IPS-18c (cell line): ENCODE measurements at regions not wholly inside any gene's neighbourhood (a gene's known extent, or its start where the extent isn't known, plus 50 kb on each side); places are given as distances from the start of the nearest gene placed in this dataset.

Experiments
- H3K4me3 ChIP-seq: 2 replicates; pipeline ENCODE4 v1.7.0; 2013; ENCODE audit warnings: low read depth, mild to moderate bottlenecking, low read length, moderate library complexity; ENCODE audit not compliant: insufficient read depth
- H3K9me3 ChIP-seq: one replicate; pipeline ENCODE4 v1.6.1; 2013; ENCODE audit warnings: mild to moderate bottlenecking, low read length, moderate library complexity; ENCODE audit not compliant: control insufficient read depth, insufficient read depth

DNA sequence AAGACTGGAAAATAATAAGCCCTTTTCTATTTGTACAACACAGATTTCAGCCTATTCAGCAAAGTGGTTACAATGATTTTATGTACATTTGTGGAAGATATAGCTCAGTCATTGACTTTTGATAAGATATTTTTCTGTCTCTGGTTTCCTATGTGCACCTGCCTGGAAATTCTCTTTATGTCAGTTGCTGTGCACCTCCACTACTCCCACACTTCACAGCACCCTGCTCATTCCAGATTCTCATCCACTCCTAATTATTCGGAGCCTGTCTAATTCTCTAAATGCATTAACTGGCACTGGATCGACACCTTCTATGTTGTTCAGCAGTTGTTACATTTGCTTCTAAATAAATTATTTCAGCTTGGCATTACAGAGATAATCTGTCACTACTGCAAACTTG lies 275.1 kb upstream of the RND3 start:
- no peaks in the 10 kb centered on the region for H3K9me3 ChIP-seq
- H3K4me3 ChIP-seq = no peak overlapping the region

DNA sequence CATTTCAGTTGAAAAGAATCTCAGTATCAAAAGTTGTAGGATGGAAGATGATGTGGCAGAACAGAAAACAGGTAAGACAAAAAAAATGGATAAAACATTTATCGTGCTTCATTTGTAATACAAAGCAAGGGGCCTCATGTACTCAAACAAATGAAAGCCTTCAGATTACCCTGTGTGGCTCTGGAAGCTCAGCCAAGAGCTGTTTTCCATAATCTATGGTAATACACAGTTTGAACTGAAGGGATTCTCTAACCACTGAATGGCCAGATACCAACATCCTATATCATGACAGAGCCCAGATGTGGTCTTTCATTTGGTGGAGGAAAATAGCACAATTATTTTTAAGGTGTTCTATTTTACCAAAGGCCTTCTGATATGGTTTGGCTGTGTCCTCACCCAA lies 272.1 kb upstream of the RND3 start:
- no peaks in the 10 kb centered on the region for H3K9me3 ChIP-seq
- no peak overlapping the region for H3K4me3 ChIP-seq

DNA sequence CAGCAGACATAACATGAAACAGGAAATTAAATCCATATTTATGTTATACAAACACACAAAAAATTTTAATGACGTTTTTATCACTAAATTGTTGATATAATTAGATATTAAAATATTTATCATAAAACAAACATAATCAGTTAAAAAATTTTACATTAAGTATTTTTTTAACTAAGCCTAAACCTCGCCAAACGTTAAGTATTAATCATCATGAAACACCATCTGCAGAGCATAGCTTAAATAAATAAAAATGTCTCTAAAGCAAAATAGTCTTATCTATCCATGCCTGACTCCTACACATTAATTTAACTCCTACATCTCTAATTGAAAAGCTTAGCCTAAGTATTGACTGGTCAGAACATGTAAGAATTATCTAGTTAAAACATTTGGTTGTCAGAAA lies 271.6 kb upstream of the RND3 start:
- no peak overlapping the region for H3K4me3 ChIP-seq
- no peaks in the 10 kb centered on the region for H3K9me3 ChIP-seq

DNA sequence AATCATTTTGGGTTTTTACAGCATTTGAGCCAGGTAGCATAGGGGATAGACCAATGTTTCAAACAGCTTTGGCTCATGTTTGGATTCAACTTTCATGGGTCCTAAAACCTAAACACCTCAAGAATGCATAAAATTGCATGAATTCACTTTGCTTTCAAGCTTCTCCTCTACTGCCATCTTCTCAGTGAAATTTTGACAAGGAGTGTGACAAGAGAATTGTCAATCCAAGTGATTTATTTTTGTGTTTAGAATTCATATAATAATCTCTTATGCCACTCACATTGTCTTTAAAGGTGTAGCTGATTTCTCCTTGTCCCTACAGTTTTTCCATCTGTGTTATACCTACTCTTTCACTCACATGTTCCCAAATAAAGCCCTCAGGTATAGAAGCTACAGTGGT lies 264.8 kb upstream of the RND3 start:
- Histone ChIP-seq H3K4me3 (no peak overlapping the region), H3K9me3 (no peaks in the 10 kb centered on the region)

DNA sequence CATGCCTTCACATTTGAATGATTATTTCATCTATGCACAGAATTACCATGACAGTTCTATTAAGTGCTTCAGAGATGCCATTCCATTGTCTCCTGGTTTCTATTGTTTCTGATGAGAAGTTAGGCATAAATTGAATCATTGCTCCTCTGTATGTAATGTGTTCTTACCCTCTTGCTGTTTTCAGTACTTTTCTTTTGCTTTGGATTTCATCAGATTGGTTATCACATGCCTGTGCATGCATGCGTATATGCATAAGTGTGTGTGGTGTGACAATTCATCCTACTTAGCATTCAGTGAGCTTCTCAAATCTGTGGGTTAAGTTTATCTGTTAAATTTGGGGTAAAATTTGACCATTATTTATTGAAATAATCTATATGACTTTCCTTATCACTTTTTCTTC lies 263.3 kb upstream of the RND3 start:
- H3K9me3 ChIP-seq = no peaks in the 10 kb centered on the region

DNA sequence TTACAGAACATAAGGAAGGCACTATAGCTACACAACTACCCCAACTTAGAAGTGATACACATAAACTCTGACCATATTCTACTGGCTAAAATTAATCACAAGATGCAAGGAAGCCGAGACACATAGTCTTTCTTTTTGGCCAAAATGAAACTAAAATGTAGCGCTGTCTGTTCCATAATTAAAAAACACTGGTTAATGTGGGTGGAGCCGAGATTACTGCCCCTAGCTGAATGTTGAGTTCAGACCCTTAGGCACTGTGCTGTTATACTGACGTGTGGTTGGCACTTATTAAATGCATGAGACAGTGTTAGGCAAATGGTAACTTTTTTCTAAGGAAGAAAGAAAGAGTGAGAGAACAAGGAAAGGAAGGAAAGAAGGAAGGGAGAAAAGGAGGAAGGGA lies 254.6 kb upstream of the RND3 start:
- Histone ChIP-seq H3K9me3 (no peaks in the 10 kb centered on the region), H3K4me3 (no peak overlapping the region)

More for the DNA sequence above, 263.3 kb upstream of the RND3 start:
- H3K4me3 ChIP-seq = no peak overlapping the region

DNA sequence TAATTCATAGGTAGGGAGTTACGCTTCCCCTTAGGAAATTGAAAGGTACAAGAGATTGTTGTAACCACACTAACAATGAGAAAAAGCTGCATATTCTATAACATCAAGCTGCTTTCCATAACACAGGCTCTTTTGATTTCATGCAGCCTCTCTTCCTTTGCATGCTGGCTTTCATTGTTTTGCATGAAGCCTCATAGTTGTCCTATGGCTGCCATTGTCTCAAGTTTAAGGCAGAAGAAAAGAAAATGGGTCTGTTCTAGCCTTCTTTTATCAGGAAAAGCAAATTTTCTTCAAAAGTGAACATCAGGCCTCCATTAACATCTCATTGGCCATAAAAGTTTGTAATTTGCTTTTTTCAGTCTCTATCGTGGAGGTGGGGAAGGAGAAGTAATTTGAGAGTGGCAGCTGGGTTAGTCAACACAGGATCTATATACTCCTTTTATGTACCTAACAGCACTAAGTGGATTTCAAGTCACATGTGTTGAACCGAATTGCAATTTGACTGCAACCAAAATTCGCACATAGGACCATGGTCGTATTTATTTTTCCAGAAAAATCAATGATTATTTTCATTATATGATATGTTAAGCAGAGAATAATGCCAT lies 248.5 kb upstream of the RND3 start:
- H3K4me3 ChIP-seq = no peak overlapping the region
- no peaks in the 10 kb centered on the region for H3K9me3 ChIP-seq

DNA sequence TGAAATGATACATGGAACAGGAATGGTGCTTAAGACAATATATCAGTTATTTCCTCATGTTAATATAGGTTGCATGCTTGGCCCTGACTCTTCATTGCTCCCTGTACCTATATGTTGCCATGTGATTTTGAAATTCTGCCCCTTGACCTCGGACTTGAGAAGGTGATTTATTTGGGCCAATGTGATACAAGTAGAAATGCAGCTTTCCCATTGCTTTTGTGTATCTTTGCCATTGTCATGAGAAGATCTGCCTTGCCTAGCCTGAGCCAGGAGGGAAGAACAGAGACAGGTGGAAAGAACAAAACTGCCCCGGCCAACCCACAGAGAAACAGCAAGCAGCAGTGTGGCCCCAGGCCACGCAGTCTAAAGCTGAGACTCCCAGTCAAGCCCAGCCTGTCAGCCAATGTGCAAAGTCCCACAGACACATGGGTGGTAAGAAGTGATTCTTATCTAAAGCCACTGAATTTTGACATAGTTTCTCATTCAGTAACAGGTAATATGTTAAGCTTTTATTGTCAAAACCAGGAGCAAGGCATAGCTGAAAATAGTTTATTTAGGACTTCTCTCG lies 245.7 kb upstream of the RND3 start:
- H3K9me3 ChIP-seq = peaks cover 4% of the 10 kb centered on the region

DNA sequence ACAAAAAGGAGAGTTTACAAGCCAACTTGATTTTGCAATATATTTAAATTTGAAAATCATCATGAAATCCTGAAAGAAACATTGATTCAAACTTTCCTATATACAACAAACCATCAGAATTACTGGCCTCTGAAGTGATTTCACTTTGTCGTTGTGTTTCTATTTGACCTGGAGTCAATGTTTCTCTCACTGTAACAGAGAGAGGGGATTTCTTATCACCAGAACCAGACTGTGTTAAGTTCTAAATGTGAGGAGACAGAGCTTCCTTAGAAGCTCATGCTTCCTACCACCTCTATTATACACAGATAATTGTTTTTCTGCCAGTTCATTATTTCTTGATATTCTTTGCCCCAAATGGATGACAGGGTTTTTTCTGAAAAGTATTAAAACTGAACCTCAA lies 245.0 kb upstream of the RND3 start:
- H3K4me3 ChIP-seq = no peak overlapping the region
- H3K9me3 ChIP-seq = peaks cover 4% of the 10 kb centered on the region

More for the DNA sequence above, 245.7 kb upstream of the RND3 start:
- H3K4me3 ChIP-seq = no peak overlapping the region

DNA sequence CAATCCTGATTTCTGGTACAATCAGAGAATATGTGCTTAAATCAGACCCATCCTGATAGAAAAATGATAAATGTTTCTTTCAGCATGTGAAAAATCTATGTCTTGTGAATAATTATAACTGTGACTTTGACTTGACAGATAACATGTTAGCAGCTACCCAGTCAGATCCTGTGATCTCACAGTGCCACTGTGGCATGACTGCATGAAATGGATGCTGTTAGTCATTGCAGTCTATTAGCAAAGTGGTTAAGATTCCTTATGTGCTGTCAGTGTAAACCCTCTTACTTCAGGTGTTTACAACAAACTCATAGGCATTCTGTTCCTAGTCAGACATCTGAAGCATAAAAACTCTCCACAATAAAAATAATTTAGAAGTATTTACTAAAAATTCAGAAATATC lies 244.6 kb upstream of the RND3 start:
- Histone ChIP-seq H3K4me3 (no peak overlapping the region), H3K9me3 (peaks cover 4% of the 10 kb centered on the region)

DNA sequence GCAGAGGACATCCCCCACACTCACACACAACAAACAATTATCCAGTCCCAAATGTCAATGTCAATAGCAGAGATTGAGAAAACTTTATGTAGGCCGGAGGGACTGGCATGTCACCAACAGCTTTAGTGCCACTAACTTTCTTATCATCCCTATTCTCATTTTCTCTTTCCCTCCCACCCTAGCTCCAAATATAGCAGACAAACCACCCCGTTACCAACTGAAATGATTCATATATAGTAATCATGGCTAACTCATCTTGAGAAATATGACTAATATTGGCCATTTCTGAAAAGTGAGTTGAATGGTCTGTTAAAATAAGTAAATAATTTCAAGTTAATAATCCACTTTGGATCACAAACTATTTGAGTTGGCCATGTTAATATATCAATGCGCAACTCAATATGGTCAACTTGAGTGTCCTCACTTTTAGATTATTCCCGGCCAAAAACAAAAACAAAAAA lies 242.1 kb upstream of the RND3 start:
- H3K9me3 ChIP-seq = peaks cover 4% of the 10 kb centered on the region
- H3K4me3 ChIP-seq = no peak overlapping the region

DNA sequence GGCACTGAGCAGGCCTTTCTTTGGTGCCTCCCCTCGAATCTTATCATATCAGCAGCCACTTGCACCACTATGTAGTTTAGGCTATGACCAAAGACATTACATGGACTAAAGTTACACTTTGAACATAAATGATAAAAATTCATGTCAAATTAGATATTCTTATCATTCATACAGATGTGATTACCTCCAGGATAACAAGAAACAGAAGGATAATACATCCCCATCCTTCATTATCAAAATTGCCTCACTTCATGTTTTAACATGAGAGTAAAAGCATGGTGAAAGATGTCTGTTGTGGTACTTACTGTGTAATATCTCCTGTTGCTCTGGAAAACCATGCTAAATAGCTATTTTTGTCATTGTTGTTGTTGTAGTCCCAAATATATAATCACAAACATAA lies 230.8 kb upstream of the RND3 start:
- Histone ChIP-seq H3K9me3 (no peaks in the 10 kb centered on the region), H3K4me3 (no peak overlapping the region)

DNA sequence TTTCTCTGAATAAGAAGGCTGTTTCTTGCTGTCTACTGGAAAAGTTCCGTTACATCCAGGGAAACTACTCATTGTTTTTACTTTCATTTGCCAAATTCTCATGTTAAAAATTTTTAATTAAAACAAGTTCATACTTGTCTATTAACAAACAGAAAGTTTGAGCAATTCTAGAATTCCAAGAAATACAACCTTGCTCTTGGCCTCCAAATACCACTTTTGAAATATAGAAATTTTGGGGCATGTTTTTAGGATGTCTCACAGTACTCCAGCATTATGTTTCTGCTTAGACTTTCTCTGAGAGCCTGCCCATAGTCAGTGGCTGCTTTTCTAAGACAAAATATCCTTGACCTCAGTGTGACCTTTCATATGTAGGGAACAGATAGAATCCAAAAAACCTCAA lies 228.7 kb upstream of the RND3 start:
- Histone ChIP-seq H3K9me3 (no peaks in the 10 kb centered on the region), H3K4me3 (no peak overlapping the region)

DNA sequence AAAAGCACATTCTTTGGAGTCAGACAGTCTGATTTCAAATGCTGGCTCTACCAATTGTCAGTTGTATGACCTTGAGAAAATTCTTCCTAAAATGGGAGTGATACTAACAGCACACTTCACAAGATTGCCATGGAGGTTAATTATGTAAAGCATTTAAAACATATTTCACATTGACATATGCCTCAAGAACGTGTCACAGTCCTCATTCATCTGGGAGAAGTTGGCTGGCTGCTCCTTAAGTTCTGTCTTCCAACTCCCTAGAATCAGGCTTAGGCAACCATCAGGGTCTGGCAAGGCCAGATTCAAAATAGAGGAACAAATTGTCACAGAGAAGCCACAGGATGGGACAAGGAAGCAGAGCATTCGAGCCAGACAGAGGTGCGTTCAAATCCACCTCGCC lies 228.0 kb upstream of the RND3 start:
- H3K9me3 ChIP-seq = no peaks in the 10 kb centered on the region
- no peak overlapping the region for H3K4me3 ChIP-seq

DNA sequence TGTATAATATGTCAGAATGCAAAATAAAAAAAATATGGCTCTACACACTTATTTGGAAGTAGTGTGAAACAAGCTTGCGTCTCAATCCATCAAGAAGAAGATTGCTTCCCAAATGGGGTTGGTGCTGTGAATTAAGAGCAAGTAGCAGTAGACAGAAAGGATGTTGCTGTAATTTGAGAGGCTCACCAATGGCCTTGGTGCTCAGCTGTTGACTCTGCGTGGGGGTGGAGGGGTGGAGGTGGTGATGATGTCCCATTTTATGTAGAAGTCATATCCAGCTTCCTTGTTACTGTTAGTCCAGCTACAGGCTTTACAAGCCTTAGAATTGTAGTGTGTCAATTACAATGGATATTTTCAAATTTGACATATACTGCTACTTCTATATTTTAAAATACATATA lies 223.4 kb upstream of the RND3 start:
- no peak overlapping the region for H3K4me3 ChIP-seq

DNA sequence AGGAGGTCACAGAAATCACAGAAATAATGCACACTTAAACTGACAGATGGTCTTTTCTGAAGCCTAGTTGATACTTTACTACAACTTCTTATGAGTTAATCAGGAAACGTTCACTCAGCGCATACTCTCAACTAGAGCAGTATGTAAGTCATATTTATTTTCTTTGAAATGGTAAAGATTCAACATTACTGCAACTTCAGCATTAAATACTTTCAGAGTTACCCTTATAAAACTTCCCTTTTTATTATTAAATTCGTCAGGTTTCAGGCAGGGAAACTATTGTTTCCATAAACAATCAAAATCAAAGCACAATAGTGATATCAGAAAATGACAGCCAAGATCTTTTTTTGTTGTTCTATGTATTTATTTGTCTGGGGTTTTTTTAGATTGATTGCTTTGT lies 222.6 kb upstream of the RND3 start:
- H3K9me3 ChIP-seq = no peaks in the 10 kb centered on the region
- no peak overlapping the region for H3K4me3 ChIP-seq

More for the DNA sequence above, 223.4 kb upstream of the RND3 start:
- no peaks in the 10 kb centered on the region for H3K9me3 ChIP-seq

DNA sequence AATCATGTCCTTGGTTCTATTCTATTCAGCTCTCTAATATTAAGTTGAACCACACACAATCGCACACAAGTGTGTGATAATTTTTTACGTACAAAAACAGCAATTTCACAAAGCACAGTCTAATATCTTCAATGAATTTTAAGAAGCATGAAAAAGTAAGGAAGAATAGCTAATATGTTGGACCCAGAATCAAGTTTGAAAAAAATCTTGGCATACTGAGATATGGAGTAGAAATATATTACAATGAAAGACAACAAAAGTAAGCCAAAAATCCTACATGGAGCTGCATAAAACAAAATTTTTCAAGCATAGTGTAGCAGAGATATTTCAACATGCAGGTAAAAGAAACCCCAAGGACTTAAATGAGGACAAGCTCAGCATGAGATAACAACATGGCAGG lies 219.1 kb upstream of the RND3 start:
- Histone ChIP-seq H3K4me3 (no peak overlapping the region), H3K9me3 (no peaks in the 10 kb centered on the region)

DNA sequence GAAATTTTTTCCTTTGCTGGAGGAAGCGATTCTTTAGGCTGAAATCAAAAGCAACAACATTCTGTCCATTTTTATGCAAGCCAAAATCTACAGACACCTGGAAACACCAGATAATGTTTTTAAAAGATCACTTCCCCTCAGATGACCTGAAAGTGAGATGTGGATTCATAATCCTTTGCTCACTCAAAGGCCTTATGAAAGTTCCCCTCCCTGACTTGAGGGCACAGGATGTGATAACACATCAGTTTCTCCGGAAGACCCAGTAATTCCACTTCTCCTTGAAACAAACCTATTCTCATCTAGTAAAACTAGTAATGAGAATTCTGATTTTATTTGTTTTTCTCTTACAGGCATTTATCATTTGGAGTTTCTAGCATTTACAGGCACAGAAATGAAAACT lies 218.3 kb upstream of the RND3 start:
- Histone ChIP-seq H3K9me3 (no peaks in the 10 kb centered on the region), H3K4me3 (no peak overlapping the region)

DNA sequence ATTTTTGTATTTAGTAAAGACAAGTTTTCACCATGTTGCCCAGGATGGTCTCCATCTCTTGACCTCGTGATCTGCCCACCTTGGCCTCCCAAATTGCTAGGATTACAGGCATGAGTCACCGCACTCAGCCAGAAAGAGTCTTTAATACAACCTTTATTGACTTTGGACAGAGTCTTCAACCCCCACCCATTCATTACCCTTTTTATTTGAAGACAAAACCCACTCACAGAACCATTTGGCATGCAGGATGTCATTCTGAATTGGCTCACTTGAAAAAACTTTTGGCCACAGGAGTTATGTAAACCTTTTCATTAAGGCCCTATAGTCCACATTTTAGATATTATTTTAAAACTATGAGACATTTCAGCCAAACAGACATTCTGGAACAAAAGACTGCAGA lies 217.9 kb upstream of the RND3 start:
- Histone ChIP-seq H3K9me3 (no peaks in the 10 kb centered on the region), H3K4me3 (no peak overlapping the region)
